ENCODE measurements at regions not wholly inside any gene's neighbourhood (a gene's known extent, or its start where the extent isn't known, plus 50 kb on each side); places are given as distances from the start of the nearest gene placed in this dataset.
A peak's percentile ranks its signal among the peaks of the same experiment; 100 is the strongest.
"Not testable (repeated sequence)": the region's sequence is repeated elsewhere in the genome, so short reads cannot be mapped to it uniquely, and the experiment has no call there.

GRCh38 chr3:195999176-195999575 lies 82.7 kb downstream of the TFRC start:
- POLR2A ChIA-PET; H3K9me3 ChIP-seq (ENCODE audit: control insufficient read depth, insufficient read depth, low read length); H3K27ac ChIP-seq (ENCODE audit: low read depth, low read length); H3K4me3 ChIP-seq (ENCODE audit: low read depth, low read length); DNase-seq (ENCODE audit: low read depth, low spot score): not testable (repeated sequence)
- H3K27me3 ChIP-seq (ENCODE audit: control insufficient read depth, insufficient read depth, low read length) = peaks cover 30% of the 10 kb centered on the region
- CTCF ChIA-PET = interaction anchor here (0.6 kb wide), 1 partner anchor 182 kb away, joined by 3 read pairs; no protein-coding TSS in a partner anchor

GRCh38 chr3:195996314-195996713 lies 85.6 kb downstream of the TFRC start:
- CTCF ChIA-PET; H3K27ac ChIP-seq (ENCODE audit: low read depth, low read length); DNase-seq (ENCODE audit: low read depth, low spot score); POLR2A ChIA-PET; H3K9me3 ChIP-seq (ENCODE audit: control insufficient read depth, insufficient read depth, low read length); H3K4me3 ChIP-seq (ENCODE audit: low read depth, low read length): not testable (repeated sequence)
- peaks cover 20% of the 10 kb centered on the region for H3K27me3 ChIP-seq (ENCODE audit: control insufficient read depth, insufficient read depth, low read length)

GRCh38 chr3:195994343-195994742 lies 86.0 kb upstream of the TNK2 start:
- CTCF ChIA-PET; POLR2A ChIA-PET; H3K27me3 ChIP-seq (ENCODE audit: control insufficient read depth, insufficient read depth, low read length); H3K4me3 ChIP-seq (ENCODE audit: low read depth, low read length); H3K9me3 ChIP-seq (ENCODE audit: control insufficient read depth, insufficient read depth, low read length); H3K27ac ChIP-seq (ENCODE audit: low read depth, low read length): not testable (repeated sequence)
- peak; percentile 2 for DNase-seq (ENCODE audit: low read depth, low spot score)
- TF ChIP-seq CTCF (IDR thresholded peaks at IDR 0.05; ENCODE audit: low read depth, low read length) = peak; percentile 37

GRCh38 chr3:195993671-195994070 lies 85.3 kb upstream of the TNK2 start:
- H3K27ac ChIP-seq (ENCODE audit: low read depth, low read length); CTCF ChIA-PET; POLR2A ChIA-PET: not testable (repeated sequence)

GRCh38 chr3:195992956-195993595 lies 84.7 kb upstream of the TNK2 start:
- H3K9me3 ChIP-seq (ENCODE audit: control insufficient read depth, insufficient read depth, low read length); H3K4me3 ChIP-seq (ENCODE audit: low read depth, low read length); H3K27ac ChIP-seq (ENCODE audit: low read depth, low read length); H3K27me3 ChIP-seq (ENCODE audit: control insufficient read depth, insufficient read depth, low read length); DNase-seq (ENCODE audit: low read depth, low spot score); CTCF ChIA-PET; POLR2A ChIA-PET: not testable (repeated sequence)

More at GRCh38 chr3:195993671-195994070, 85.3 kb upstream of the TNK2 start:
- not testable (repeated sequence) for H3K27me3 ChIP-seq (ENCODE audit: control insufficient read depth, insufficient read depth, low read length); H3K4me3 ChIP-seq (ENCODE audit: low read depth, low read length); DNase-seq (ENCODE audit: low read depth, low spot score); H3K9me3 ChIP-seq (ENCODE audit: control insufficient read depth, insufficient read depth, low read length)

- H3K27ac ChIP-seq (ENCODE audit: low read depth, low read length); H3K4me3 ChIP-seq (ENCODE audit: low read depth, low read length): not testable (repeated sequence)
These were observed 83.6 kb upstream of the TNK2 start for GRCh38 chr3:195991986-195992385.

GRCh38 chr3:195991243-195991642 lies 82.9 kb upstream of the TNK2 start:
- CTCF ChIA-PET = not testable (repeated sequence)

More at GRCh38 chr3:195991986-195992385, 83.6 kb upstream of the TNK2 start:
- H3K27me3 ChIP-seq (ENCODE audit: control insufficient read depth, insufficient read depth, low read length); CTCF ChIA-PET; POLR2A ChIA-PET; DNase-seq (ENCODE audit: low read depth, low spot score); H3K9me3 ChIP-seq (ENCODE audit: control insufficient read depth, insufficient read depth, low read length): not testable (repeated sequence)

GRCh38 chr3:195990841-195991174 lies 82.5 kb upstream of the TNK2 start:
- H3K9me3 ChIP-seq (ENCODE audit: control insufficient read depth, insufficient read depth, low read length); H3K27me3 ChIP-seq (ENCODE audit: control insufficient read depth, insufficient read depth, low read length); POLR2A ChIA-PET; H3K27ac ChIP-seq (ENCODE audit: low read depth, low read length); DNase-seq (ENCODE audit: low read depth, low spot score); CTCF ChIA-PET: not testable (repeated sequence)
- H3K4me3 ChIP-seq (ENCODE audit: low read depth, low read length) = peak overlapping the region; percentile 63

More at GRCh38 chr3:195991243-195991642, 82.9 kb upstream of the TNK2 start:
- H3K27me3 ChIP-seq (ENCODE audit: control insufficient read depth, insufficient read depth, low read length); H3K9me3 ChIP-seq (ENCODE audit: control insufficient read depth, insufficient read depth, low read length); DNase-seq (ENCODE audit: low read depth, low spot score); H3K4me3 ChIP-seq (ENCODE audit: low read depth, low read length); POLR2A ChIA-PET; H3K27ac ChIP-seq (ENCODE audit: low read depth, low read length): not testable (repeated sequence)

Measured in AG04450 (cell line).